ENCODE measurements at regions not wholly inside any gene's neighbourhood (a gene's known extent, or its start where the extent isn't known, plus 50 kb on each side); places are given as distances from the start of the nearest gene placed in this dataset.

GRCh38 chr7:41183741-41184140, 519.1 kb downstream of the INHBA start:
- TF ChIP-seq CTCF (conservative IDR thresholded peaks at IDR 0.05; ENCODE audit: low read length) (no peak), EZH2phosphoT487 (IDR thresholded peaks at IDR 0.05; ENCODE audit: borderline replicate concordance, low read depth, low read length) (no peak)
- Histone ChIP-seq H3K9me2 (ENCODE audit: insufficient read depth, low read length) (no peaks in the 10 kb centered on the region), H3K36me3 (ENCODE audit: insufficient read depth, low read length) (no peaks in the 10 kb centered on the region), H4K20me1 (ENCODE audit: insufficient read depth, low read length) (no peaks in the 10 kb centered on the region), H3K27ac (ENCODE audit: low read depth, low read length, poor library complexity, severe bottlenecking) (no peak overlapping the region), H2AFZ (ENCODE audit: low read length) (no peak overlapping the region), H3K4me2 (ENCODE audit: low read length) (no peak overlapping the region), H3K4me3 (ENCODE audit: low read depth, low read length, poor library complexity, severe bottlenecking) (no peak overlapping the region), H3K79me2 (ENCODE audit: insufficient read depth, low read depth, low read length) (no peaks in the 10 kb centered on the region), H3K4me1 (ENCODE audit: insufficient read depth, low read length, poor library complexity, severe bottlenecking) (no peaks in the 10 kb centered on the region), H3K9me3 (ENCODE audit: low read length) (no peaks in the 10 kb centered on the region)
- intact Hi-C loops (cut with micrococcal nuclease; ENCODE audit: unreplicated experiment) = no loop called here
- DNase-seq (ENCODE audit: low spot score) = no peak
- CTCF ChIA-PET (ENCODE audit: unreplicated experiment) = no interaction called here
- BruUV-seq (replicated peaks) = no TSS peak
- POLR2A ChIA-PET = no interaction called here

GRCh38 chr7:41182782-41183181, 520.1 kb downstream of the INHBA start:
- intact Hi-C loops (cut with micrococcal nuclease; ENCODE audit: unreplicated experiment) = no loop called here
- Histone ChIP-seq H3K4me2 (ENCODE audit: low read length) (no peak overlapping the region), H2AFZ (ENCODE audit: low read length) (no peak overlapping the region), H4K20me1 (ENCODE audit: insufficient read depth, low read length) (no peaks in the 10 kb centered on the region), H3K79me2 (ENCODE audit: insufficient read depth, low read depth, low read length) (no peaks in the 10 kb centered on the region), H3K36me3 (ENCODE audit: insufficient read depth, low read length) (no peaks in the 10 kb centered on the region), H3K4me3 (ENCODE audit: low read depth, low read length, poor library complexity, severe bottlenecking) (no peak overlapping the region), H3K4me1 (ENCODE audit: insufficient read depth, low read length, poor library complexity, severe bottlenecking) (no peaks in the 10 kb centered on the region), H3K9me2 (ENCODE audit: insufficient read depth, low read length) (no peaks in the 10 kb centered on the region), H3K9me3 (ENCODE audit: low read length) (no peaks in the 10 kb centered on the region), H3K27ac (ENCODE audit: low read depth, low read length, poor library complexity, severe bottlenecking) (no peak overlapping the region)
- no TSS peak for BruUV-seq (replicated peaks)
- DNase-seq (ENCODE audit: low spot score) = no peak
- TF ChIP-seq CTCF (conservative IDR thresholded peaks at IDR 0.05; ENCODE audit: low read length) = no peak
- ChIA-PET POLR2A (no interaction called here), CTCF (ENCODE audit: unreplicated experiment) (no interaction called here)

GRCh38 chr7:41175435-41175834, 527.5 kb downstream of the INHBA start:
- H4K20me1 ChIP-seq (ENCODE audit: insufficient read depth, low read length) = no peaks in the 10 kb centered on the region
- no peaks in the 10 kb centered on the region for H3K79me2 ChIP-seq (ENCODE audit: insufficient read depth, low read depth, low read length)
- no peaks in the 10 kb centered on the region for H3K9me2 ChIP-seq (ENCODE audit: insufficient read depth, low read length)
- H2AFZ ChIP-seq (ENCODE audit: low read length) = no peak overlapping the region
- no peaks in the 10 kb centered on the region for H3K9me3 ChIP-seq (ENCODE audit: low read length)
- DNase-seq (ENCODE audit: low spot score) = no peak
- TF ChIP-seq EZH2phosphoT487 (IDR thresholded peaks at IDR 0.05; ENCODE audit: borderline replicate concordance, low read depth, low read length) (no peak), CTCF (conservative IDR thresholded peaks at IDR 0.05; ENCODE audit: low read length) (no peak)
- H3K36me3 ChIP-seq (ENCODE audit: insufficient read depth, low read length) = no peaks in the 10 kb centered on the region
- no peak overlapping the region for H3K4me3 ChIP-seq (ENCODE audit: low read depth, low read length, poor library complexity, severe bottlenecking)
- H3K4me2 ChIP-seq (ENCODE audit: low read length) = no peak overlapping the region
- intact Hi-C loops (cut with micrococcal nuclease; ENCODE audit: unreplicated experiment) = no loop called here
- no peaks in the 10 kb centered on the region for H3K4me1 ChIP-seq (ENCODE audit: insufficient read depth, low read length, poor library complexity, severe bottlenecking)
- POLR2A ChIA-PET = no interaction called here
- H3K27ac ChIP-seq (ENCODE audit: low read depth, low read length, poor library complexity, severe bottlenecking) = no peak overlapping the region
- CTCF ChIA-PET (ENCODE audit: unreplicated experiment) = no interaction called here
- no TSS peak for BruUV-seq (replicated peaks)
